Keratinocyte (primary cell): ENCODE measurements at regions not wholly inside any gene's neighbourhood (a gene's known extent, or its start where the extent isn't known, plus 50 kb on each side); places are given as distances from the start of the nearest gene placed in this dataset.

ENCODE experiments used
- DNase-seq: peaks from one replicate; pipeline ENCODE4 v3.0.0-alpha.2; 2011; ENCODE audit warnings: low read depth, missing footprints, low spot score
- FAIRE-seq: peaks from 2 replicates; lab custom pipeline; 2011; peaks lifted over from hg19 to GRCh38; lab: Jason Lieb, UNC
- H2AFZ ChIP-seq: 2 replicates; pipeline ENCODE4 v1.6.0; 2012; ENCODE audit warnings: low read length, control low read depth, inconsistent platforms; ENCODE audit not compliant: control insufficient read depth
- H3K27ac ChIP-seq: 2 replicates; pipeline ENCODE4 v1.5.1; 2011; ENCODE audit warnings: low read length; ENCODE audit not compliant: control insufficient read depth, insufficient read depth
- H3K27me3 ChIP-seq: 3 replicates; pipeline ENCODE4 v1.6.0; 2011; ENCODE audit warnings: low read length; ENCODE audit not compliant: control insufficient read depth, insufficient read depth; ENCODE audit errors: extremely low read depth
- H3K36me3 ChIP-seq, 2 experiments: 2 replicates in 1 of 2; 3 replicates in 1 of 2; pipeline ENCODE4 v1.5.1; 2011; ENCODE audit warnings: low read length in 2 of 2, mild to moderate bottlenecking in 1 of 2; ENCODE audit not compliant: control insufficient read depth in 2 of 2, insufficient read depth in 2 of 2; ENCODE audit errors: extremely low read depth in 1 of 2
- H3K4me1 ChIP-seq: 3 replicates; pipeline ENCODE4 v1.5.1; 2011; ENCODE audit warnings: low read length; ENCODE audit not compliant: control insufficient read depth, insufficient read depth; ENCODE audit errors: extremely low read depth
- H3K4me2 ChIP-seq: 3 replicates; pipeline ENCODE4 v1.6.0; 2011; ENCODE audit warnings: low read depth, low read length; ENCODE audit not compliant: control insufficient read depth, insufficient read depth; ENCODE audit errors: extremely low read depth
- H3K4me3 ChIP-seq, 3 experiments: fragments of 200-600 bp in 1 of 3; sonication (generic) in 1 of 3; 2 replicates in 2 of 3; 3 replicates in 1 of 3; pipeline ENCODE4 v1.5.1; 2011 to 2016; ENCODE audit warnings: low read length in 3 of 3, mild to moderate bottlenecking in 3 of 3, control low read depth in 2 of 3, inconsistent platforms in 1 of 3, low read depth in 1 of 3, mixed read lengths in 1 of 3, mixed run types in 1 of 3, moderate library complexity in 1 of 3; ENCODE audit not compliant: control insufficient read depth in 2 of 3, insufficient read depth in 2 of 3; ENCODE audit errors: extremely low read depth in 1 of 3
- H3K79me2 ChIP-seq: 2 replicates; pipeline ENCODE4 v1.6.0; 2012; ENCODE audit warnings: low read length; ENCODE audit not compliant: control insufficient read depth, insufficient read depth
- H3K9ac ChIP-seq: 3 replicates; pipeline ENCODE4 v1.6.0; 2011; ENCODE audit warnings: low read length; ENCODE audit not compliant: control insufficient read depth, insufficient read depth; ENCODE audit errors: extremely low read depth
- H3K9me1 ChIP-seq: 3 replicates; pipeline ENCODE4 v1.6.0; 2011; ENCODE audit warnings: low read length; ENCODE audit not compliant: control insufficient read depth, insufficient read depth; ENCODE audit errors: extremely low read depth
- H3K9me3 ChIP-seq: 2 replicates; pipeline ENCODE4 v1.5.1; 2012; ENCODE audit warnings: low read depth, low read length; ENCODE audit not compliant: control insufficient read depth
- H4K20me1 ChIP-seq: 3 replicates; pipeline ENCODE4 v1.6.0; 2011; ENCODE audit warnings: low read length; ENCODE audit not compliant: control insufficient read depth, insufficient read depth; ENCODE audit errors: extremely low read depth
- EZH2 ChIP-seq: IDR thresholded peaks from one replicate; pipeline ENCODE4 v1.6.1; 2012; ENCODE audit warnings: inconsistent platforms, mild to moderate bottlenecking, low read length, moderate library complexity
- dilution Hi-C: fragments of 300-500 bp; cut with MboI; formaldehyde crosslinking; loops from one replicate; pipeline ENCODE4 v1.7.0; 2020; ENCODE audit warnings: low sequenced_read_pairs; ENCODE audit not compliant: extremely low pct_ligation_motif_present
- TF ChIP-seq, protein P1 (sequence below), 3 experiments: IDR thresholded peaks in 1 of 3; conservative IDR thresholded peaks in 1 of 3; optimal IDR thresholded peaks in 1 of 3; 2 replicates in 2 of 3; 3 replicates in 1 of 3; pipeline versions ENCODE3 to v1.5.1; 2011; ENCODE audit warnings: low read length in 3 of 3, mild to moderate bottlenecking in 3 of 3, moderate library complexity in 2 of 3, control low read depth in 1 of 3, inconsistent platforms in 1 of 3; ENCODE audit not compliant: insufficient read depth in 2 of 3; ENCODE audit errors: extremely low read depth in 1 of 3

DNA sequence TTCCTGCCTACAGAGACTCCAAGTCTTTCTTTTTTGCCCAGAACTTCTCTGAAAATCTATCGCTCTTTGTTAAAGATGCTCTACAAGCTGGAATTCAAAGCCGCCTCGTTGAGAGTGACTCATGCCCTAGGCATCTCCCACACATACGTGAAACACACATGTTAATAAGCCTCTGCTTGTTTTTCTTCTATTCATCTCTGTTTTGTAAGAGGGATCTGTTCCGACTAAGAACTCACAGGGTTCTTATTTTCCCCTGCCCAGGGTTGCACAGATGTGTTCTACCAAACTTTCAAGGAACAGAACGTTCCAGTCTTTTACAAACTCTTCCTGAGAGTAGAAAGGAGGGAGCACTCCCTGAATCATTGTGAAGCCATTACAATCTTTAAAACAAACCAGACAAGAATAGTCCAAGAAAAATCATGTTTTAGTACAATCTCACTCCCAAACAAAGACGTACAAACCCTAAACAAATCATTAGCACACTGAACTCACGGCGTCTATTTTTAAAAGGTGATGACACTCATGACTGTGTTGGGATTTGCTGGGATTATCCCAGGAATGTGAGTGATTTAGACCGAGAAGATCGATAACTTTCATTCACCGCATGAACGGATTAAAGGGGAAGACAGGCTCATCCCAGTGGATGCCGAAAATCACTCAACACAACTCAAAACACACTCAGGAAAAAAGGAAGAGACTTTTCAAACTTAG is 55.3 kb upstream of the INPP5A start:
- DNase-seq (peak; percentile 62), FAIRE-seq (peak; percentile 94)
- Histone ChIP-seq H3K9ac (peak overlapping the region; percentile 50), H3K27ac (peak overlapping the region; percentile 76), H4K20me1 (no peaks in the 10 kb centered on the region), H3K4me3 (peak overlapping the region in 1 of 3 experiments; percentile 58), H3K9me1 (peaks cover 2% of the 10 kb centered on the region), H2AFZ (peak overlapping the region; percentile 84), H3K4me2 (peak overlapping the region; percentile 44), H3K4me1 (peaks cover 12% of the 10 kb centered on the region), H3K36me3 (no peaks in the 10 kb centered on the region), H3K27me3 (peaks cover 14% of the 10 kb centered on the region), H3K9me3 (no peaks in the 10 kb centered on the region), H3K79me2 (no peaks in the 10 kb centered on the region)
- TF ChIP-seq, protein P1, sequence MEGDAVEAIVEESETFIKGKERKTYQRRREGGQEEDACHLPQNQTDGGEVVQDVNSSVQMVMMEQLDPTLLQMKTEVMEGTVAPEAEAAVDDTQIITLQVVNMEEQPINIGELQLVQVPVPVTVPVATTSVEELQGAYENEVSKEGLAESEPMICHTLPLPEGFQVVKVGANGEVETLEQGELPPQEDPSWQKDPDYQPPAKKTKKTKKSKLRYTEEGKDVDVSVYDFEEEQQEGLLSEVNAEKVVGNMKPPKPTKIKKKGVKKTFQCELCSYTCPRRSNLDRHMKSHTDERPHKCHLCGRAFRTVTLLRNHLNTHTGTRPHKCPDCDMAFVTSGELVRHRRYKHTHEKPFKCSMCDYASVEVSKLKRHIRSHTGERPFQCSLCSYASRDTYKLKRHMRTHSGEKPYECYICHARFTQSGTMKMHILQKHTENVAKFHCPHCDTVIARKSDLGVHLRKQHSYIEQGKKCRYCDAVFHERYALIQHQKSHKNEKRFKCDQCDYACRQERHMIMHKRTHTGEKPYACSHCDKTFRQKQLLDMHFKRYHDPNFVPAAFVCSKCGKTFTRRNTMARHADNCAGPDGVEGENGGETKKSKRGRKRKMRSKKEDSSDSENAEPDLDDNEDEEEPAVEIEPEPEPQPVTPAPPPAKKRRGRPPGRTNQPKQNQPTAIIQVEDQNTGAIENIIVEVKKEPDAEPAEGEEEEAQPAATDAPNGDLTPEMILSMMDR (optimal IDR thresholded peaks at IDR 0.05 in 1 of 3, IDR thresholded peaks at IDR 0.05 in 1 of 3, conservative IDR thresholded peaks at IDR 0.05 in 1 of 3; ENCODE audit: extremely low read depth in 1 of 3, insufficient read depth in 2 of 3, low read length in 3 of 3), result no peak
- TF ChIP-seq EZH2, result no peak
- dilution Hi-C loops, result no loop called here

GRCh38 chr10:132483394-132483793 is 54.2 kb upstream of the INPP5A start:
- Histone ChIP-seq H3K4me3 (no peak overlapping the region), H3K79me2 (no peaks in the 10 kb centered on the region), H2AFZ (no peak overlapping the region), H3K36me3 (no peaks in the 10 kb centered on the region), H4K20me1 (no peaks in the 10 kb centered on the region), H3K4me2 (no peak overlapping the region), H3K27me3 (peaks cover 14% of the 10 kb centered on the region), H3K27ac (no peak overlapping the region), H3K9ac (no peak overlapping the region), H3K4me1 (peaks cover 12% of the 10 kb centered on the region), H3K9me3 (no peaks in the 10 kb centered on the region), H3K9me1 (peaks cover 2% of the 10 kb centered on the region)
- FAIRE-seq (no peak), DNase-seq (no peak)
- TF ChIP-seq, protein P1 (optimal IDR thresholded peaks at IDR 0.05 in 1 of 3, IDR thresholded peaks at IDR 0.05 in 1 of 3, conservative IDR thresholded peaks at IDR 0.05 in 1 of 3; ENCODE audit: extremely low read depth in 1 of 3, insufficient read depth in 2 of 3, low read length in 3 of 3), result no peak
- no peak for TF ChIP-seq EZH2
- dilution Hi-C loops, result no loop called here
